H1 (cell line): ENCODE measurements at regions not wholly inside any gene's neighbourhood (a gene's known extent, or its start where the extent isn't known, plus 50 kb on each side); places are given as distances from the start of the nearest gene placed in this dataset.

Source experiments
- ASH2L ChIP-seq: fragments of 200-600, 300-600 bp; sonication (generic); IDR thresholded peaks from one replicate; pipeline ENCODE4 v1.7.1; 2017; ENCODE audit warnings: low read length
- BRCA1 ChIP-seq: IDR thresholded peaks from 2 replicates; pipeline ENCODE4 v1.6.1; 2012; ENCODE audit warnings: low read depth, low read length, improper control_type of control experiment
- CHD7 ChIP-seq: fragments of 300-600 bp; sonication (generic); IDR thresholded peaks from 2 replicates; pipeline ENCODE4 v1.7.1; 2012; ENCODE audit warnings: low read length, moderate library complexity, mild to moderate bottlenecking, inconsistent platforms; ENCODE audit not compliant: insufficient replicate concordance
- HDAC2 ChIP-seq, 2 experiments: fragments of 300-600 bp in 1 of 2; sonication (generic) in 1 of 2; IDR thresholded peaks; 2 replicates each; pipeline ENCODE4 v1.6.1; 2011 to 2012; ENCODE audit warnings: low read depth in 2 of 2, low read length in 2 of 2, mild to moderate bottlenecking in 2 of 2, moderate library complexity in 2 of 2, borderline replicate concordance in 1 of 2, inconsistent platforms in 1 of 2
- JUN ChIP-seq: IDR thresholded peaks from 2 replicates; pipeline ENCODE4 v1.6.1; 2011; ENCODE audit warnings: low read depth, mild to moderate bottlenecking, improper control_type of control experiment, low read length
- KDM4A ChIP-seq: IDR thresholded peaks from one replicate; pipeline ENCODE4 v1.7.1; 2012; ENCODE audit warnings: low read depth, mild to moderate bottlenecking, moderate library complexity, low read length, inconsistent platforms; ENCODE audit not compliant: severe bottlenecking
- POLR2AphosphoS5 ChIP-seq: IDR thresholded peaks from 2 replicates; pipeline ENCODE4 v1.6.1; 2011; ENCODE audit warnings: low read depth, low read length
- RFX5 ChIP-seq: IDR thresholded peaks from 2 replicates; pipeline ENCODE4 v1.6.1; 2011; ENCODE audit warnings: low read depth, low read length, improper control_type of control experiment, borderline replicate concordance
- SIN3A ChIP-seq, 2 experiments: IDR thresholded peaks in 1 of 2; conservative IDR thresholded peaks in 1 of 2; 2 replicates each; pipeline ENCODE4 v1.6.1; 2011 to 2012; ENCODE audit warnings: low read length in 2 of 2, improper control_type of control experiment in 1 of 2, low read depth in 1 of 2, mild to moderate bottlenecking in 1 of 2
- SRF ChIP-seq: IDR thresholded peaks from 2 replicates; pipeline ENCODE4 v1.6.1; 2011; ENCODE audit warnings: mild to moderate bottlenecking, low read depth, low read length, moderate library complexity

GRCh38 chr11:116182356-116182966, 590.3 kb downstream of the BUD13 start (continued):
- TF ChIP-seq CHD7 (no peak), POLR2AphosphoS5 (no peak), KDM4A (no peak), SRF (no peak), HDAC2 (IDR thresholded peaks at IDR 0.05; ENCODE audit: borderline replicate concordance in 1 of 2, low read depth in 2 of 2, low read length in 2 of 2) (no peak), ASH2L (no peak), RFX5 (no peak), SIN3A (conservative IDR thresholded peaks at IDR 0.05 in 1 of 2, IDR thresholded peaks at IDR 0.05 in 1 of 2; ENCODE audit: low read depth in 1 of 2, low read length in 2 of 2) (no peak), JUN (no peak), BRCA1 (no peak)
